Trophoblast cell (in vitro differentiated cells and primary cell): ENCODE measurements at regions not wholly inside any gene's neighbourhood (a gene's known extent, or its start where the extent isn't known, plus 50 kb on each side); places are given as distances from the start of the nearest gene placed in this dataset.

Experiments
- DNase-seq, 2 donors: peaks; one replicate each; pipeline ENCODE4 v3.0.0-alpha.2; 2016
- H2AFZ ChIP-seq: 2 replicates; pipeline ENCODE4 v1.6.1; 2013; ENCODE audit warnings: low read length, moderate library complexity, mild to moderate bottlenecking; ENCODE audit not compliant: insufficient read depth, poor library complexity
- H2AK5ac ChIP-seq: 2 replicates; pipeline ENCODE4 v1.6.1; 2013; ENCODE audit warnings: mild to moderate bottlenecking, low read length
- H2BK120ac ChIP-seq: 2 replicates; pipeline ENCODE4 v1.6.1; 2013; ENCODE audit warnings: low read length, mild to moderate bottlenecking, moderate library complexity; ENCODE audit not compliant: insufficient read depth, poor library complexity
- H2BK12ac ChIP-seq: 2 replicates; pipeline ENCODE4 v1.6.1; 2013; ENCODE audit warnings: mild to moderate bottlenecking, low read length, moderate library complexity
- H2BK5ac ChIP-seq: 2 replicates; pipeline ENCODE4 v1.6.1; 2013; ENCODE audit warnings: low read length, low read depth, moderate library complexity, mild to moderate bottlenecking; ENCODE audit not compliant: poor library complexity
- H3K14ac ChIP-seq: 2 replicates; pipeline ENCODE4 v1.6.1; 2013; ENCODE audit warnings: mild to moderate bottlenecking, low read length
- H3K18ac ChIP-seq: 2 replicates; pipeline ENCODE4 v1.6.1; 2013; ENCODE audit warnings: mild to moderate bottlenecking, low read length
- H3K23ac ChIP-seq: 2 replicates; pipeline ENCODE4 v1.6.1; 2013; ENCODE audit warnings: low read length
- H3K27ac ChIP-seq: 2 replicates; pipeline ENCODE4 v1.5.1; 2013; ENCODE audit warnings: low read depth, mild to moderate bottlenecking, inconsistent platforms, low read length, moderate library complexity
- H3K27me3 ChIP-seq: 2 replicates; pipeline ENCODE4 v1.6.1; 2013; ENCODE audit warnings: inconsistent platforms, mild to moderate bottlenecking, low read length, moderate library complexity; ENCODE audit not compliant: insufficient read depth
- H3K36me3 ChIP-seq, 2 experiments: 1 replicate in 1 of 2; 2 replicates in 1 of 2; pipeline ENCODE4 v1.6.1; 2013; ENCODE audit warnings: low read length in 2 of 2, mild to moderate bottlenecking in 2 of 2, moderate library complexity in 1 of 2; ENCODE audit not compliant: insufficient read depth in 2 of 2, control insufficient read depth in 1 of 2
- H3K4ac ChIP-seq: 2 replicates; pipeline ENCODE4 v1.6.1; 2013; ENCODE audit warnings: low read depth, mild to moderate bottlenecking, low read length, moderate library complexity
- H3K4me1 ChIP-seq, 2 experiments: 1 replicate in 1 of 2; 2 replicates in 1 of 2; pipeline ENCODE4 v1.6.1; 2013; ENCODE audit warnings: low read length in 2 of 2, mild to moderate bottlenecking in 2 of 2, moderate library complexity in 1 of 2; ENCODE audit not compliant: insufficient read depth in 2 of 2, control insufficient read depth in 1 of 2
- H3K4me2 ChIP-seq: 2 replicates; pipeline ENCODE4 v1.6.1; 2013; ENCODE audit warnings: inconsistent platforms, mild to moderate bottlenecking, low read length, moderate library complexity
- H3K4me3 ChIP-seq: 2 replicates; pipeline ENCODE4 v1.5.1; 2013; ENCODE audit warnings: mild to moderate bottlenecking, low read depth, low read length, inconsistent platforms
- H3K79me1 ChIP-seq: one replicate; pipeline ENCODE4 v1.6.1; 2013; ENCODE audit warnings: low read length
- H3K79me2 ChIP-seq: 2 replicates; pipeline ENCODE4 v1.6.1; 2013; ENCODE audit warnings: low read length, mild to moderate bottlenecking; ENCODE audit not compliant: control insufficient read depth, insufficient read depth, poor library complexity
- H3K9ac ChIP-seq: 2 replicates; pipeline ENCODE4 v1.6.1; 2013; ENCODE audit warnings: mild to moderate bottlenecking, low read length
- H3K9me3 ChIP-seq: 2 replicates; pipeline ENCODE4 v1.6.1; 2013; ENCODE audit warnings: low read depth, mild to moderate bottlenecking, control low read depth, inconsistent platforms, low read length; ENCODE audit not compliant: insufficient read depth
- H4K12ac ChIP-seq: 2 replicates; pipeline ENCODE4 v1.6.1; 2013; ENCODE audit warnings: low read depth, mild to moderate bottlenecking, low read length, moderate library complexity
- H4K8ac ChIP-seq: 2 replicates; pipeline ENCODE4 v1.6.1; 2013; ENCODE audit warnings: low read depth, mild to moderate bottlenecking, low read length, moderate library complexity
- H4K91ac ChIP-seq: one replicate; pipeline ENCODE4 v1.6.1; 2013; ENCODE audit warnings: low read depth, mild to moderate bottlenecking, low read length, moderate library complexity
- WGBS: extraction: QIAGEN DNeasy Blood & Tissue Kit; methylation state at CpG from one replicate; pipeline ENCODE4 v1.1.7; 2013; ENCODE audit warnings: missing lambda C conversion rate; ENCODE audit not compliant: insufficient read length, insufficient coverage; ENCODE audit errors: extremely low coverage; 5-methylcytosine and 5-hydroxymethylcytosine counted together

- H3K27ac ChIP-seq, result no peak overlapping the region
- H3K4me2 ChIP-seq, result no peak overlapping the region
- H4K91ac ChIP-seq, result no peak overlapping the region
- WGBS, result no CpG with 5 or more reads among the region's 2 CpGs
- no peaks in the 10 kb centered on the region for H3K79me2 ChIP-seq
- H2BK120ac ChIP-seq, result no peak overlapping the region
- H3K79me1 ChIP-seq, result no peaks in the 10 kb centered on the region
- H3K9me3 ChIP-seq, result no peaks in the 10 kb centered on the region
- H3K4me1 ChIP-seq, result no peaks in the 10 kb centered on the region
- no peak overlapping the region for H2AFZ ChIP-seq
- no peak overlapping the region for H3K23ac ChIP-seq
- no peak overlapping the region for H4K8ac ChIP-seq
- no peak overlapping the region for H3K9ac ChIP-seq
- no peaks in the 10 kb centered on the region for H3K36me3 ChIP-seq
- H2AK5ac ChIP-seq, result no peak overlapping the region
- H2BK12ac ChIP-seq, result no peak overlapping the region
- H4K12ac ChIP-seq, result no peak overlapping the region
- H3K4me3 ChIP-seq, result no peak overlapping the region
- H2BK5ac ChIP-seq, result no peak overlapping the region
- no peak for DNase-seq
- H3K14ac ChIP-seq, result no peak overlapping the region
- no peaks in the 10 kb centered on the region for H3K27me3 ChIP-seq
- no peak overlapping the region for H3K18ac ChIP-seq
- H3K4ac ChIP-seq, result no peak overlapping the region
Observed at GRCh38 chr4:162341533-162341932, 177.7 kb upstream of the FSTL5 start.

- Histone ChIP-seq H4K8ac (no peak overlapping the region), H3K4me1 (no peaks in the 10 kb centered on the region), H2BK12ac (no peak overlapping the region), H3K27ac (no peak overlapping the region), H3K79me2 (no peaks in the 10 kb centered on the region), H3K27me3 (no peaks in the 10 kb centered on the region), H3K79me1 (no peaks in the 10 kb centered on the region), H3K14ac (no peak overlapping the region), H3K18ac (no peak overlapping the region), H4K91ac (no peak overlapping the region), H2AFZ (no peak overlapping the region), H3K4ac (no peak overlapping the region), H3K4me3 (no peak overlapping the region), H2BK120ac (no peak overlapping the region), H2AK5ac (no peak overlapping the region), H3K4me2 (no peak overlapping the region), H3K9ac (no peak overlapping the region), H3K23ac (no peak overlapping the region), H2BK5ac (no peak overlapping the region), H4K12ac (no peak overlapping the region), H3K9me3 (no peaks in the 10 kb centered on the region), H3K36me3 (no peaks in the 10 kb centered on the region)
- no peak for DNase-seq
- WGBS, result no CpG with 5 or more reads among the region's 3 CpGs
Observed at GRCh38 chr4:162323919-162324318, 160.1 kb upstream of the FSTL5 start.

GRCh38 chr4:162322054-162322453, 158.3 kb upstream of the FSTL5 start:
- no peaks in the 10 kb centered on the region for H3K4me1 ChIP-seq
- no peak overlapping the region for H2BK12ac ChIP-seq
- no peaks in the 10 kb centered on the region for H3K36me3 ChIP-seq
- H2BK120ac ChIP-seq, result no peak overlapping the region
- no peak overlapping the region for H3K9ac ChIP-seq
- no peak overlapping the region for H3K4ac ChIP-seq
- H3K79me1 ChIP-seq, result no peaks in the 10 kb centered on the region
- H4K12ac ChIP-seq, result no peak overlapping the region
- H3K23ac ChIP-seq, result no peak overlapping the region
- H4K8ac ChIP-seq, result no peak overlapping the region
- H2AFZ ChIP-seq, result no peak overlapping the region
- no peak overlapping the region for H3K14ac ChIP-seq
- WGBS, result 100% methylated on average over 2 of the region's 8 CpGs
- no peaks in the 10 kb centered on the region for H3K9me3 ChIP-seq
- H3K4me2 ChIP-seq, result no peak overlapping the region
- H3K79me2 ChIP-seq, result no peaks in the 10 kb centered on the region
- no peak overlapping the region for H3K27ac ChIP-seq
- H3K18ac ChIP-seq, result no peak overlapping the region
- H3K27me3 ChIP-seq, result no peaks in the 10 kb centered on the region
- H2BK5ac ChIP-seq, result no peak overlapping the region
- DNase-seq, result no peak
- H3K4me3 ChIP-seq, result no peak overlapping the region
- no peak overlapping the region for H2AK5ac ChIP-seq
- no peak overlapping the region for H4K91ac ChIP-seq

GRCh38 chr4:162285753-162286152, 122.0 kb upstream of the FSTL5 start:
- no peak overlapping the region for H2AFZ ChIP-seq
- WGBS, result no CpG with 5 or more reads among the region's 2 CpGs
- no peaks in the 10 kb centered on the region for H3K79me1 ChIP-seq
- no peak overlapping the region for H3K27ac ChIP-seq
- H3K4ac ChIP-seq, result no peak overlapping the region
- no peak overlapping the region for H4K8ac ChIP-seq
- no peak overlapping the region for H3K4me3 ChIP-seq
- H3K18ac ChIP-seq, result no peak overlapping the region
- no peak overlapping the region for H2AK5ac ChIP-seq
- no peaks in the 10 kb centered on the region for H3K36me3 ChIP-seq
- H3K14ac ChIP-seq, result no peak overlapping the region
- no peak for DNase-seq
- no peak overlapping the region for H2BK120ac ChIP-seq
- H2BK12ac ChIP-seq, result no peak overlapping the region
- no peaks in the 10 kb centered on the region for H3K4me1 ChIP-seq
- H4K91ac ChIP-seq, result no peak overlapping the region
- H3K9me3 ChIP-seq, result no peaks in the 10 kb centered on the region
- no peaks in the 10 kb centered on the region for H3K79me2 ChIP-seq
- H3K23ac ChIP-seq, result no peak overlapping the region
- no peak overlapping the region for H4K12ac ChIP-seq
- no peaks in the 10 kb centered on the region for H3K27me3 ChIP-seq
- no peak overlapping the region for H2BK5ac ChIP-seq
- H3K4me2 ChIP-seq, result no peak overlapping the region
- no peak overlapping the region for H3K9ac ChIP-seq
